ENCODE measurements at regions not wholly inside any gene's neighbourhood (a gene's known extent, or its start where the extent isn't known, plus 50 kb on each side); places are given as distances from the start of the nearest gene placed in this dataset.

GRCh38 chr21:35548904-35549615 is 500.0 kb upstream of the RUNX1 start:
- dilution Hi-C loops (cut with MboI; ENCODE audit: extremely low pct_ligation_motif_present, low sequenced_read_pairs) (no loop called here), intact Hi-C loops (cut with micrococcal nuclease) (no loop called here)
- H3K27ac ChIP-seq (ENCODE audit: insufficient read depth, low read depth, low read length): no peak overlapping the region
- H3K36me3 ChIP-seq (ENCODE audit: control insufficient read depth in 2 of 2, extremely low read depth in 1 of 2, insufficient read depth in 2 of 2, low read length in 2 of 2): no peaks in the 10 kb centered on the region
- no peak overlapping the region for H3K9ac ChIP-seq (replicated peaks; ENCODE audit: extremely low read depth, insufficient read depth, low read length)
- no peak for TF ChIP-seq CTCF (IDR thresholded peaks at IDR 0.05; ENCODE audit: extremely low read depth in 1 of 2, insufficient read depth in 1 of 2, low read depth in 1 of 2, low read length in 2 of 2)
- no peak for TF ChIP-seq JUN (IDR thresholded peaks at IDR 0.05; ENCODE audit: borderline replicate concordance, insufficient read depth, insufficient read length, low read depth)
- no peak for TF ChIP-seq EZH2 (IDR thresholded peaks at IDR 0.05; ENCODE audit: borderline replicate concordance, low read depth, low read length, severe bottlenecking)
- no peak for TF ChIP-seq GATA2 (IDR thresholded peaks at IDR 0.05; ENCODE audit: insufficient read depth, insufficient read length, low read depth, low read length)
- TF ChIP-seq MAX (IDR thresholded peaks at IDR 0.05; ENCODE audit: insufficient read depth, insufficient read length): no peak
- no peak for TF ChIP-seq POLR2AphosphoS5 (IDR thresholded peaks at IDR 0.05; ENCODE audit: insufficient read depth, low read depth, low read length)
- no peak for TF ChIP-seq MYC (IDR thresholded peaks at IDR 0.05; ENCODE audit: low read depth, low read length)
- no peak for TF ChIP-seq POLR2A (IDR thresholded peaks at IDR 0.05; ENCODE audit: low read depth, low read length)
- no peak for TF ChIP-seq FOS (IDR thresholded peaks at IDR 0.05; ENCODE audit: borderline replicate concordance, insufficient read depth, low read length)
- H3K4me3 ChIP-seq (replicated peaks in 1 of 3; ENCODE audit: insufficient read depth in 1 of 3, low read depth in 1 of 3, low read length in 3 of 3): no peak overlapping the region
- FAIRE-seq (no peak), DNase-seq (ENCODE audit: low read depth, low spot score) (no peak)
- CTCF ChIA-PET: no interaction called here
- H3K4me2 ChIP-seq (ENCODE audit: insufficient read depth, low read length): no peak overlapping the region
- H3K27me3 ChIP-seq (ENCODE audit: control insufficient read depth in 2 of 2, insufficient read depth in 2 of 2, low read length in 2 of 2): peaks cover 5% of the 10 kb centered on the region in 2 experiments
- H3K4me1 ChIP-seq (ENCODE audit: control insufficient read depth, extremely low read depth, insufficient read depth, low read length): no peaks in the 10 kb centered on the region
- H3K79me2 ChIP-seq (ENCODE audit: control insufficient read depth, insufficient read depth, low read length): no peaks in the 10 kb centered on the region
- BruUV-seq (replicated peaks): no TSS peak
- no peaks in the 10 kb centered on the region for H3K9me1 ChIP-seq (replicated peaks; ENCODE audit: control insufficient read depth, extremely low read depth, insufficient read depth, low read length)
- POLR2A ChIA-PET: no interaction called here
- H3K9me3 ChIP-seq (replicated peaks; ENCODE audit: control insufficient read depth, insufficient read depth, low read length): no peaks in the 10 kb centered on the region
- no peaks in the 10 kb centered on the region for H4K20me1 ChIP-seq (replicated peaks; ENCODE audit: control insufficient read depth, extremely low read depth, insufficient read depth, low read length)
- H2AFZ ChIP-seq (ENCODE audit: low read depth, low read length): no peak overlapping the region

Measured in endothelial cell of umbilical vein (primary cell).